ENCODE measurements at regions not wholly inside any gene's neighbourhood (a gene's known extent, or its start where the extent isn't known, plus 50 kb on each side); places are given as distances from the start of the nearest gene placed in this dataset.
"Not testable (repeated sequence)": the region's sequence is repeated elsewhere in the genome, so short reads cannot be mapped to it uniquely, and the experiment has no call there.

DNA sequence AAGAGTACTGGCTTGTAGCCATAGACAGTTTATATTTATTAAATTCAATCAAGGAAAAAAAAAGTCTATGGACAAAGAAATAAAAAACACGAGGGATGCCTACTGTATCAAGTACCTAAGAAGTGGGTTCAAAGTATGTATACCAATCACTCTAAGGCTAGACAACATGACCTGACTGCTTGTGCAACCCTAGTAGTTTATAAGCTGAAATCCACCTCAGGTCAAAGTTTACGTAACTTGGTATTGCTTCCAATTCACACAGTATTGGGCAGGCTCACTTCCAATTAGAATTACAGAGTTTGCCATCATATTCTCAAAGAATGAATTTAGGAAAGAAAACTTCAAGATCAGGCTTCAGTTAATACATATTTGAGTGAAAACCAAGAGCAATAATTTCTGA is 657.8 kb downstream of the DACH1 start:
- Histone ChIP-seq H2AFZ (ENCODE audit: low read depth, low read length) (no peak overlapping the region), H3K4me3 (ENCODE audit: low read length) (no peak overlapping the region), H3K4me2 (ENCODE audit: low read length) (no peak overlapping the region), H3K9ac (ENCODE audit: low read length) (no peak overlapping the region), H3K36me3 (replicated peaks; ENCODE audit: low read depth, low read length) (no peaks in the 10 kb centered on the region), H3K4me1 (ENCODE audit: low read length) (peaks cover 22% of the 10 kb centered on the region), H3K9me3 (ENCODE audit: insufficient read depth, low read length) (no peaks in the 10 kb centered on the region; the same call in 1 of the 2 replicates), H3K27ac (ENCODE audit: low read length) (no peak overlapping the region), H3K27me3 (ENCODE audit: low read depth, low read length) (no peaks in the 10 kb centered on the region), H3K79me2 (ENCODE audit: low read length) (no peaks in the 10 kb centered on the region), H4K20me1 (ENCODE audit: insufficient read depth, low read length) (no peaks in the 10 kb centered on the region)
- TF ChIP-seq EZH2phosphoT487 (IDR thresholded peaks at IDR 0.05; ENCODE audit: low read depth) (no peak), CTCF (IDR thresholded peaks at IDR 0.05; ENCODE audit: low read depth, low read length) (no peak)

GRCh38 chr13:71184583-71184982 is 682.4 kb downstream of the DACH1 start:
- not testable (repeated sequence) for H4K20me1 ChIP-seq (ENCODE audit: insufficient read depth, low read length); H3K9ac ChIP-seq (ENCODE audit: low read length); H3K79me2 ChIP-seq (ENCODE audit: low read length); H3K4me3 ChIP-seq (ENCODE audit: low read length); H2AFZ ChIP-seq (ENCODE audit: low read depth, low read length); H3K4me2 ChIP-seq (ENCODE audit: low read length); H3K9me3 ChIP-seq (ENCODE audit: insufficient read depth, low read length); H3K27ac ChIP-seq (ENCODE audit: low read length); H3K4me1 ChIP-seq (ENCODE audit: low read length); H3K36me3 ChIP-seq (replicated peaks; ENCODE audit: low read depth, low read length); H3K27me3 ChIP-seq (ENCODE audit: low read depth, low read length)

DNA sequence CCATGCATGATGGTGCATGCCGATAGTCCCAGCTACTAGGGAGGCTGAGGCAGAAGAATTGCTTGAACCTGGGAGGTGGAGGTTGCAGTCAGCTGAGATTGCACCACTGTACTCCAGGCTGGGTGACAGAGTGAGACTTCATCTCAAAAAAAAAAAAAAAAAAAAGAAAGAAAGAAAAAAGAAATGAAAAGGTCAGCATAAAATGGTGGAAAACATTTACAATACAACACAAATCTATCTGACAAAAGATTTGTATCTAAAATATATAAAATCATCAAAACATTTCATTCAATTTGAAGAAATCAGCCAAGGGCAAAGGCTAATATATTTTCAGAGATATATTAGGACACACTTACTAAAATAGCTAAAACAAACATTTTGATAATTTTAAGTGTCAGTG is 683.7 kb downstream of the DACH1 start:
- not testable (repeated sequence) for H3K27ac ChIP-seq (ENCODE audit: low read length); H3K9me3 ChIP-seq (ENCODE audit: insufficient read depth, low read length); H2AFZ ChIP-seq (ENCODE audit: low read depth, low read length); H3K4me1 ChIP-seq (ENCODE audit: low read length); H3K4me3 ChIP-seq (ENCODE audit: low read length); H3K4me2 ChIP-seq (ENCODE audit: low read length); H3K9ac ChIP-seq (ENCODE audit: low read length); H3K36me3 ChIP-seq (replicated peaks; ENCODE audit: low read depth, low read length); H4K20me1 ChIP-seq (ENCODE audit: insufficient read depth, low read length); H3K27me3 ChIP-seq (ENCODE audit: low read depth, low read length); H3K79me2 ChIP-seq (ENCODE audit: low read length)

- Histone ChIP-seq H3K36me3 (replicated peaks; ENCODE audit: low read depth, low read length) (no peaks in the 10 kb centered on the region), H3K4me1 (ENCODE audit: low read length) (peaks cover 34% of the 10 kb centered on the region), H2AFZ (ENCODE audit: low read depth, low read length) (peak overlapping the region; percentile 60), H3K4me3 (ENCODE audit: low read length) (no peak overlapping the region), H3K9me3 (ENCODE audit: insufficient read depth, low read length) (no peaks in the 10 kb centered on the region; the same call in 1 of the 2 replicates), H3K4me2 (ENCODE audit: low read length) (peak overlapping the region; percentile 58), H3K9ac (ENCODE audit: low read length) (no peak overlapping the region; the same call in 1 of the 2 replicates), H3K79me2 (ENCODE audit: low read length) (no peaks in the 10 kb centered on the region), H3K27ac (ENCODE audit: low read length) (peak overlapping the region; percentile 62), H4K20me1 (ENCODE audit: insufficient read depth, low read length) (no peaks in the 10 kb centered on the region), H3K27me3 (ENCODE audit: low read depth, low read length) (no peaks in the 10 kb centered on the region)
- TF ChIP-seq CTCF (IDR thresholded peaks at IDR 0.05; ENCODE audit: low read depth, low read length) (no peak), EZH2phosphoT487 (IDR thresholded peaks at IDR 0.05; ENCODE audit: low read depth) (no peak)
These were observed 695.3 kb downstream of the DACH1 start for GRCh38 chr13:71171740-71172139.

GRCh38 chr13:71169180-71169579 is 697.8 kb downstream of the DACH1 start:
- no peak overlapping the region for H3K4me2 ChIP-seq (ENCODE audit: low read length)
- no peaks in the 10 kb centered on the region for H3K27me3 ChIP-seq (ENCODE audit: low read depth, low read length)
- H3K4me1 ChIP-seq (ENCODE audit: low read length) = peaks cover 34% of the 10 kb centered on the region
- no peak overlapping the region for H3K4me3 ChIP-seq (ENCODE audit: low read length)
- H3K9ac ChIP-seq (ENCODE audit: low read length) = no peak overlapping the region
- H4K20me1 ChIP-seq (ENCODE audit: insufficient read depth, low read length) = no peaks in the 10 kb centered on the region
- no peak overlapping the region for H3K27ac ChIP-seq (ENCODE audit: low read length)
- no peak for TF ChIP-seq CTCF (IDR thresholded peaks at IDR 0.05; ENCODE audit: low read depth, low read length)
- no peak for TF ChIP-seq EZH2phosphoT487 (IDR thresholded peaks at IDR 0.05; ENCODE audit: low read depth)
- H2AFZ ChIP-seq (ENCODE audit: low read depth, low read length) = no peak overlapping the region
- H3K36me3 ChIP-seq (replicated peaks; ENCODE audit: low read depth, low read length) = no peaks in the 10 kb centered on the region
- no peaks in the 10 kb centered on the region for H3K79me2 ChIP-seq (ENCODE audit: low read length)
- no peaks in the 10 kb centered on the region for H3K9me3 ChIP-seq (ENCODE audit: insufficient read depth, low read length)

All from OCI-LY3 (cell line).